ENCODE measurements at regions not wholly inside any gene's neighbourhood (a gene's known extent, or its start where the extent isn't known, plus 50 kb on each side); places are given as distances from the start of the nearest gene placed in this dataset.

DNA sequence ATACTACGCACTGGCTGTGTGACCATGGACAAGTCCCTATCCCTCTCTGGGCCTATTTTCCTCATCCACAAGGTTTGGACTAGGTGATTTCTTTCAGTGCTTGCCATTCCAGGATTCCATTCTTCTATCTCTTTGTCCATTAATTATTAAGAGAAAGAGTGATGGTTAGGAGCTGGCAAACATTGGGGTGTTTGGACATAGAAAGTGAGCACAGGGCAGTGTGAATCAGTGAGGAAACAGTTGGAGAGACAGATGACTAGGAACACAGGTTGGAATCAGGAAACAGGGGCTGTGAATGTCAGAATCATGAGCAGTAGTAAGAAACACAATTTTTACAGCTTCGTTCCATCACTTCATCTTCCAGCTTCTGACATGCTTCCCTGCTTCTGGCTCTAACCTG lies 211.8 kb downstream of the INSC start (continued):
- TF ChIP-seq, protein P1, sequence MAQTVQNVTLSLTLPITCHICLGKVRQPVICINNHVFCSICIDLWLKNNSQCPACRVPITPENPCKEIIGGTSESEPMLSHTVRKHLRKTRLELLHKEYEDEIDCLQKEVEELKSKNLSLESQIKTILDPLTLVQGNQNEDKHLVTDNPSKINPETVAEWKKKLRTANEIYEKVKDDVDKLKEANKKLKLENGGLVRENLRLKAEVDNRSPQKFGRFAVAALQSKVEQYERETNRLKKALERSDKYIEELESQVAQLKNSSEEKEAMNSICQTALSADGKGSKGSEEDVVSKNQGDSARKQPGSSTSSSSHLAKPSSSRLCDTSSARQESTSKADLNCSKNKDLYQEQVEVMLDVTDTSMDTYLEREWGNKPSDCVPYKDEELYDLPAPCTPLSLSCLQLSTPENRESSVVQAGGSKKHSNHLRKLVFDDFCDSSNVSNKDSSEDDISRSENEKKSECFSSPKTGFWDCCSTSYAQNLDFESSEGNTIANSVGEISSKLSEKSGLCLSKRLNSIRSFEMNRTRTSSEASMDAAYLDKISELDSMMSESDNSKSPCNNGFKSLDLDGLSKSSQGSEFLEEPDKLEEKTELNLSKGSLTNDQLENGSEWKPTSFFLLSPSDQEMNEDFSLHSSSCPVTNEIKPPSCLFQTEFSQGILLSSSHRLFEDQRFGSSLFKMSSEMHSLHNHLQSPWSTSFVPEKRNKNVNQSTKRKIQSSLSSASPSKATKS (CRISPR knock-in tag; IDR thresholded peaks at IDR 0.05), result no peak

DNA sequence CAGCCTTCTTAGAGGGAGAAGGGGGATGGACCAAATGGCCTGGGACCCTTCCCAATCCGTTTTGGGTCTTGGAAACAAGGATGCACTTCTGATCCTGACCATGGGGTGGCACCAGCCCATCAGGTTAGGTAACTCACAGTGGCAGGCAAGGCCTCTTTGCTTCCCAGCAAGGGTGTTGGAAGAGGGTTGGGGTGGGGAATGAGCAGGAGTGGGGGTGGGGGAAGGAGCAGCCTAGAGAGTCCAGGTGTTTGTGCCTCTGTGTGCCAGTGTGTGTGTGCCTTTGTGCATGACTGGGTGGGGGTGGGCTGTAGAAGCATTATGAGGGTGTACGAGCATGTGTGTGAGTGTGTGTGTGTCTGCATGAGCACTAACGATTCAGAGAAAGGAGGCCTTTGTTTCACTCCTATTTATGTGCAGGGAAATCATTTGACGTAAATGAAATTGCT lies 213.1 kb downstream of the INSC start:
- ChIA-PET POLR2A (no interaction called here), CTCF (ENCODE audit: low intra/inter-chr PET ratio, low total read pairs) (no interaction called here)
- Histone ChIP-seq H3K79me2 (ENCODE audit: insufficient read depth, low read length) (no peaks in the 10 kb centered on the region), H4K20me1 (ENCODE audit: insufficient read depth, low read length) (no peaks in the 10 kb centered on the region), H3K27ac (ENCODE audit: extremely low read length, insufficient read depth, low read length) (no peak overlapping the region), H3K9ac (ENCODE audit: insufficient read depth, low read depth, low read length) (no peak overlapping the region), H3K9me3 (ENCODE audit: low read length) (no peaks in the 10 kb centered on the region), H3K4me2 (ENCODE audit: low read depth, low read length) (no peak overlapping the region), H3K27me3 (ENCODE audit: control insufficient read depth in 1 of 2, insufficient read depth in 2 of 2, low read length in 2 of 2) (no peaks in the 10 kb centered on the region), H3K4me1 (ENCODE audit: insufficient read depth, low read length) (no peaks in the 10 kb centered on the region), H3K4me3 (replicated peaks in 1 of 3; ENCODE audit: insufficient read depth in 1 of 3, low read depth in 2 of 3, low read length in 3 of 3) (no peak overlapping the region), H2AFZ (ENCODE audit: low read length) (no peak overlapping the region), H3K36me3 (replicated peaks in 1 of 2; ENCODE audit: control insufficient read depth in 1 of 2, insufficient read depth in 2 of 2, low read length in 2 of 2) (no peaks in the 10 kb centered on the region)
- in situ Hi-C loops (cut with HindIII; ENCODE audit: extremely low pct_ligation_motif_present, low pct_unique_long_range_greater_than_20kb) (no loop called here), intact Hi-C loops (cut with micrococcal nuclease; ENCODE audit: unreplicated experiment) (loop anchor here (10.0 kb wide), 1 partner anchor 1287 kb away; no protein-coding TSS in a partner anchor)
- 20% methylated on average over 3 of the region's 4 CpGs for WGBS (ENCODE audit: low lambda C conversion rate)
- FAIRE-seq, result peak; percentile 55
- BruUV-seq (replicated peaks), result no TSS peak
- TF ChIP-seq WIZ (CRISPR knock-in tag; IDR thresholded peaks at IDR 0.05) (no peak), STAG1 (CRISPR knock-in tag; IDR thresholded peaks at IDR 0.05) (peak; percentile 69), ZNF326 (CRISPR knock-in tag; IDR thresholded peaks at IDR 0.05; ENCODE audit: borderline replicate concordance) (no peak)
- TF ChIP-seq, protein P2, sequence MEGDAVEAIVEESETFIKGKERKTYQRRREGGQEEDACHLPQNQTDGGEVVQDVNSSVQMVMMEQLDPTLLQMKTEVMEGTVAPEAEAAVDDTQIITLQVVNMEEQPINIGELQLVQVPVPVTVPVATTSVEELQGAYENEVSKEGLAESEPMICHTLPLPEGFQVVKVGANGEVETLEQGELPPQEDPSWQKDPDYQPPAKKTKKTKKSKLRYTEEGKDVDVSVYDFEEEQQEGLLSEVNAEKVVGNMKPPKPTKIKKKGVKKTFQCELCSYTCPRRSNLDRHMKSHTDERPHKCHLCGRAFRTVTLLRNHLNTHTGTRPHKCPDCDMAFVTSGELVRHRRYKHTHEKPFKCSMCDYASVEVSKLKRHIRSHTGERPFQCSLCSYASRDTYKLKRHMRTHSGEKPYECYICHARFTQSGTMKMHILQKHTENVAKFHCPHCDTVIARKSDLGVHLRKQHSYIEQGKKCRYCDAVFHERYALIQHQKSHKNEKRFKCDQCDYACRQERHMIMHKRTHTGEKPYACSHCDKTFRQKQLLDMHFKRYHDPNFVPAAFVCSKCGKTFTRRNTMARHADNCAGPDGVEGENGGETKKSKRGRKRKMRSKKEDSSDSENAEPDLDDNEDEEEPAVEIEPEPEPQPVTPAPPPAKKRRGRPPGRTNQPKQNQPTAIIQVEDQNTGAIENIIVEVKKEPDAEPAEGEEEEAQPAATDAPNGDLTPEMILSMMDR (CRISPR knock-in tag; IDR thresholded peaks at IDR 0.05), result peak; percentile 77
- peak; percentile 88 for ATAC-seq
- peak; percentile 16 for DNase-seq (ENCODE audit: low spot score)
